ENCODE measurements at regions not wholly inside any gene's neighbourhood (a gene's known extent, or its start where the extent isn't known, plus 50 kb on each side); places are given as distances from the start of the nearest gene placed in this dataset.

DNA sequence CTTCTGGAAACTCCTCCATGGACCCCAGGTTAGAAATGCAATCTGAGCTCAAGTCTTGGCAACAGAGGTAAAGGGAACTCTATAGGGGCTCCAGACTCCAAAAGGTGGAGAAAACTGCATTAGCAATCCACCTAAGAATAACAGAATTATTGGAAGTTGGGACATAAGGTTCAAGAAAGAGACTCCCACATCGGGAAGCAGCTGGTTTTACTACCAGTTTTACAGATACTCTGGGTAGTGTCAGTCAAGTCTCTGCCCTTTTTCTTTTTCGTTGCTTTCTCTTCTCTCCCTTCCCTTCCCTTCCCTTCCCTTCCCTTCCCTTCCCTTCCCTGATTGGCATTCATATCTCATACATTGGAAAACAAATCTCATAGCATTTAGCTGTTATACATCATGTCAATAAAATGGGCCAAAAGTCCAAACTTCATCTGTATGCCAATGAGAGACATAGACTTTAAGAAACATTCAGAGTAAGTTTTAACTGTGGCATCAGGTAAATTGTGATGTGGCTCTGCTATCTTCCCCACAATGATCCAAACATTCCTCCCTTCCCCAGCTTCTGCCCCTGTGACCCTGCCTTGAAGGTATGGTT, 166.7 kb downstream of the KCNE4 start:
- Histone ChIP-seq H3K4me3 (no peak overlapping the region), H3K27me3 (replicated peaks in 1 of 2; ENCODE audit: control insufficient read depth in 2 of 2, insufficient read depth in 2 of 2, low read length in 1 of 2) (no peaks in the 10 kb centered on the region; a peak in 1 of 4 replicates), H3K79me2 (ENCODE audit: control insufficient read depth, insufficient read depth, low read length) (no peaks in the 10 kb centered on the region), H3K36me3 (ENCODE audit: control insufficient read depth in 2 of 2, insufficient read depth in 2 of 2, low read length in 1 of 2) (no peaks in the 10 kb centered on the region), H3K4me2 (ENCODE audit: control insufficient read depth, insufficient read depth) (no peak overlapping the region), H3K9ac (ENCODE audit: control insufficient read depth, insufficient read depth, low read length) (no peak overlapping the region), H3K4me1 (ENCODE audit: control insufficient read depth, insufficient read depth, low read length) (no peaks in the 10 kb centered on the region), H2AFZ (ENCODE audit: control insufficient read depth, low read depth, low read length) (no peak overlapping the region), H3K27ac (ENCODE audit: control insufficient read depth, insufficient read depth) (no peak overlapping the region), H4K20me1 (ENCODE audit: control insufficient read depth, insufficient read depth) (no peaks in the 10 kb centered on the region), H3K9me3 (replicated peaks; ENCODE audit: control insufficient read depth, insufficient read depth, low read length) (no peaks in the 10 kb centered on the region)
- in situ Hi-C loops (cut with MboI) (no loop called here), intact Hi-C loops (cut with micrococcal nuclease; ENCODE audit: unreplicated experiment) (no loop called here)
- TF ChIP-seq CBFB (IDR thresholded peaks at IDR 0.05; ENCODE audit: low read depth) = no peak
- TF ChIP-seq, protein P1, sequence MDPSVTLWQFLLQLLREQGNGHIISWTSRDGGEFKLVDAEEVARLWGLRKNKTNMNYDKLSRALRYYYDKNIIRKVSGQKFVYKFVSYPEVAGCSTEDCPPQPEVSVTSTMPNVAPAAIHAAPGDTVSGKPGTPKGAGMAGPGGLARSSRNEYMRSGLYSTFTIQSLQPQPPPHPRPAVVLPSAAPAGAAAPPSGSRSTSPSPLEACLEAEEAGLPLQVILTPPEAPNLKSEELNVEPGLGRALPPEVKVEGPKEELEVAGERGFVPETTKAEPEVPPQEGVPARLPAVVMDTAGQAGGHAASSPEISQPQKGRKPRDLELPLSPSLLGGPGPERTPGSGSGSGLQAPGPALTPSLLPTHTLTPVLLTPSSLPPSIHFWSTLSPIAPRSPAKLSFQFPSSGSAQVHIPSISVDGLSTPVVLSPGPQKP (IDR thresholded peaks at IDR 0.05; ENCODE audit: low read depth, low read length) = no peak
- TF ChIP-seq, protein P2, sequence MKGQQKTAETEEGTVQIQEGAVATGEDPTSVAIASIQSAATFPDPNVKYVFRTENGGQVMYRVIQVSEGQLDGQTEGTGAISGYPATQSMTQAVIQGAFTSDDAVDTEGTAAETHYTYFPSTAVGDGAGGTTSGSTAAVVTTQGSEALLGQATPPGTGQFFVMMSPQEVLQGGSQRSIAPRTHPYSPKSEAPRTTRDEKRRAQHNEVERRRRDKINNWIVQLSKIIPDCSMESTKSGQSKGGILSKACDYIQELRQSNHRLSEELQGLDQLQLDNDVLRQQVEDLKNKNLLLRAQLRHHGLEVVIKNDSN (IDR thresholded peaks at IDR 0.05; ENCODE audit: borderline replicate concordance, extremely low read length, insufficient read depth, low read depth, low read length) = no peak
- no peak for TF ChIP-seq RBBP5 (conservative IDR thresholded peaks at IDR 0.05)
- no peak for TF ChIP-seq BACH1 (IDR thresholded peaks at IDR 0.05; ENCODE audit: borderline replicate concordance)
- TF ChIP-seq, protein P3, sequence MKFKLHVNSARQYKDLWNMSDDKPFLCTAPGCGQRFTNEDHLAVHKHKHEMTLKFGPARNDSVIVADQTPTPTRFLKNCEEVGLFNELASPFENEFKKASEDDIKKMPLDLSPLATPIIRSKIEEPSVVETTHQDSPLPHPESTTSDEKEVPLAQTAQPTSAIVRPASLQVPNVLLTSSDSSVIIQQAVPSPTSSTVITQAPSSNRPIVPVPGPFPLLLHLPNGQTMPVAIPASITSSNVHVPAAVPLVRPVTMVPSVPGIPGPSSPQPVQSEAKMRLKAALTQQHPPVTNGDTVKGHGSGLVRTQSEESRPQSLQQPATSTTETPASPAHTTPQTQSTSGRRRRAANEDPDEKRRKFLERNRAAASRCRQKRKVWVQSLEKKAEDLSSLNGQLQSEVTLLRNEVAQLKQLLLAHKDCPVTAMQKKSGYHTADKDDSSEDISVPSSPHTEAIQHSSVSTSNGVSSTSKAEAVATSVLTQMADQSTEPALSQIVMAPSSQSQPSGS (IDR thresholded peaks at IDR 0.05; ENCODE audit: low read length) = no peak
- TF ChIP-seq, protein P4, sequence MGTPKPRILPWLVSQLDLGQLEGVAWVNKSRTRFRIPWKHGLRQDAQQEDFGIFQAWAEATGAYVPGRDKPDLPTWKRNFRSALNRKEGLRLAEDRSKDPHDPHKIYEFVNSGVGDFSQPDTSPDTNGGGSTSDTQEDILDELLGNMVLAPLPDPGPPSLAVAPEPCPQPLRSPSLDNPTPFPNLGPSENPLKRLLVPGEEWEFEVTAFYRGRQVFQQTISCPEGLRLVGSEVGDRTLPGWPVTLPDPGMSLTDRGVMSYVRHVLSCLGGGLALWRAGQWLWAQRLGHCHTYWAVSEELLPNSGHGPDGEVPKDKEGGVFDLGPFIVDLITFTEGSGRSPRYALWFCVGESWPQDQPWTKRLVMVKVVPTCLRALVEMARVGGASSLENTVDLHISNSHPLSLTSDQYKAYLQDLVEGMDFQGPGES (IDR thresholded peaks at IDR 0.05) = no peak
- TF ChIP-seq, protein P5, sequence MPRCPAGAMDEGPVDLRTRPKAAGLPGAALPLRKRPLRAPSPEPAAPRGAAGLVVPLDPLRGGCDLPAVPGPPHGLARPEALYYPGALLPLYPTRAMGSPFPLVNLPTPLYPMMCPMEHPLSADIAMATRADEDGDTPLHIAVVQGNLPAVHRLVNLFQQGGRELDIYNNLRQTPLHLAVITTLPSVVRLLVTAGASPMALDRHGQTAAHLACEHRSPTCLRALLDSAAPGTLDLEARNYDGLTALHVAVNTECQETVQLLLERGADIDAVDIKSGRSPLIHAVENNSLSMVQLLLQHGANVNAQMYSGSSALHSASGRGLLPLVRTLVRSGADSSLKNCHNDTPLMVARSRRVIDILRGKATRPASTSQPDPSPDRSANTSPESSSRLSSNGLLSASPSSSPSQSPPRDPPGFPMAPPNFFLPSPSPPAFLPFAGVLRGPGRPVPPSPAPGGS (IDR thresholded peaks at IDR 0.05; ENCODE audit: borderline replicate concordance, insufficient read depth, low read depth, low read length, poor library complexity, severe bottlenecking) = no peak
- no peak for TF ChIP-seq CREM (IDR thresholded peaks at IDR 0.05; ENCODE audit: low read depth)
- no peak for TF ChIP-seq TARDBP (IDR thresholded peaks at IDR 0.05; ENCODE audit: borderline replicate concordance)
- no peak for TF ChIP-seq NFXL1 (IDR thresholded peaks at IDR 0.05; ENCODE audit: borderline replicate concordance)
- no peak for TF ChIP-seq CREB1 (IDR thresholded peaks at IDR 0.05; ENCODE audit: low read depth)
- no peak for TF ChIP-seq NR2C1 (IDR thresholded peaks at IDR 0.05)
- TF ChIP-seq RB1 (IDR thresholded peaks at IDR 0.05; ENCODE audit: borderline replicate concordance) = no peak
- TF ChIP-seq BMI1 (IDR thresholded peaks at IDR 0.05; ENCODE audit: borderline replicate concordance) = no peak
- no peak for TF ChIP-seq CHD1 (IDR thresholded peaks at IDR 0.05; ENCODE audit: low read depth, low read length)
- no peak for TF ChIP-seq ZNF274 (IDR thresholded peaks at IDR 0.05; ENCODE audit: insufficient read depth, insufficient read length)
- no peak for TF ChIP-seq NR2C2 (IDR thresholded peaks at IDR 0.05; ENCODE audit: borderline replicate concordance, control insufficient read depth, insufficient read length, low read depth)
- TF ChIP-seq CHD2 (IDR thresholded peaks at IDR 0.05; ENCODE audit: borderline replicate concordance, low read depth, low read length) = no peak
- TF ChIP-seq LARP7 (IDR thresholded peaks at IDR 0.05) = no peak
- ChIA-PET CTCF (no interaction called here), SMC1A (ENCODE audit: uncharacterized antibody, unreplicated experiment) (interaction anchor here (0.9 kb wide), 1 partner anchor 34 kb away, joined by 3 read pairs; no protein-coding TSS in a partner anchor), POLR2A (interaction anchor here (0.6 kb wide), 1 partner anchor 398 kb away, joined by 3 read pairs; no protein-coding TSS in a partner anchor), RAD21 (ENCODE audit: unreplicated experiment) (no interaction called here)
- no peak for FAIRE-seq
- BruUV-seq (replicated peaks) = no TSS peak
- no peak for DNase-seq (ENCODE audit: low read depth, low spot score)
- 0% methylated on average over 2 of the region's 2 CpGs for WGBS (ENCODE audit: insufficient coverage, insufficient replicate concordance, low lambda C conversion rate, missing lambda C conversion rate)
- no peak for ATAC-seq

Measured in GM12878 (cell line).